ENCODE measurements at regions not wholly inside any gene's neighbourhood (a gene's known extent, or its start where the extent isn't known, plus 50 kb on each side); places are given as distances from the start of the nearest gene placed in this dataset.
A peak's percentile ranks its signal among the peaks of the same experiment; 100 is the strongest.
"Not testable (repeated sequence)": the region's sequence is repeated elsewhere in the genome, so short reads cannot be mapped to it uniquely, and the experiment has no call there.

GRCh38 chr2:118744682-118745181 lies 102.7 kb downstream of the EN1 start:
- not testable (repeated sequence) for FAIRE-seq; DNase-seq (ENCODE audit: insufficient read length, low spot score)

GRCh38 chr2:118738524-118739308 lies 108.7 kb downstream of the EN1 start:
- DNase-seq (ENCODE audit: insufficient read length, low spot score) (peak; percentile 31), FAIRE-seq (no peak)

GRCh38 chr2:118738106-118738505 lies 109.3 kb downstream of the EN1 start:
- DNase-seq (ENCODE audit: insufficient read length, low spot score) (no peak), FAIRE-seq (no peak)

- FAIRE-seq (no peak), DNase-seq (ENCODE audit: insufficient read length, low spot score) (no peak)
These were observed 109.8 kb downstream of the EN1 start for GRCh38 chr2:118737684-118738083.

GRCh38 chr2:118732432-118732831 lies 115.0 kb downstream of the EN1 start:
- FAIRE-seq (no peak), DNase-seq (ENCODE audit: insufficient read length, low spot score) (no peak)

GRCh38 chr2:118731413-118731812 lies 116.0 kb downstream of the EN1 start:
- DNase-seq (ENCODE audit: insufficient read length, low spot score) = no peak
- no peak for FAIRE-seq

- no peak for DNase-seq (ENCODE audit: insufficient read length, low spot score)
- FAIRE-seq = no peak
These were observed 117.0 kb downstream of the EN1 start for GRCh38 chr2:118730405-118730804.

- FAIRE-seq (no peak), DNase-seq (ENCODE audit: insufficient read length, low spot score) (no peak)
These were observed 117.7 kb downstream of the EN1 start for GRCh38 chr2:118729760-118730159.

GRCh38 chr2:118728984-118729383 lies 118.5 kb downstream of the EN1 start:
- FAIRE-seq (no peak), DNase-seq (ENCODE audit: insufficient read length, low spot score) (no peak)

GRCh38 chr2:118726821-118727220 lies 120.6 kb downstream of the EN1 start:
- no peak for DNase-seq (ENCODE audit: insufficient read length, low spot score)

GRCh38 chr2:118723394-118723793 lies 124.1 kb downstream of the EN1 start:
- no peak for FAIRE-seq
- DNase-seq (ENCODE audit: insufficient read length, low spot score) = no peak

More at GRCh38 chr2:118726821-118727220, 120.6 kb downstream of the EN1 start:
- no peak for FAIRE-seq

- FAIRE-seq (no peak), DNase-seq (ENCODE audit: insufficient read length, low spot score) (no peak)
These were observed 124.5 kb downstream of the EN1 start for GRCh38 chr2:118722976-118723375.

GRCh38 chr2:118721817-118722551 lies 125.5 kb downstream of the EN1 start:
- FAIRE-seq (no peak), DNase-seq (ENCODE audit: insufficient read length, low spot score) (no peak)

GRCh38 chr2:118720866-118721265 lies 126.6 kb downstream of the EN1 start:
- FAIRE-seq (no peak), DNase-seq (ENCODE audit: insufficient read length, low spot score) (no peak)

GRCh38 chr2:118718921-118719320 lies 128.5 kb downstream of the EN1 start:
- no peak for DNase-seq (ENCODE audit: insufficient read length, low spot score)
- no peak for FAIRE-seq

GRCh38 chr2:118716102-118716501 lies 131.3 kb downstream of the EN1 start:
- DNase-seq (ENCODE audit: insufficient read length, low spot score) (no peak), FAIRE-seq (no peak)

- FAIRE-seq = no peak
- DNase-seq (ENCODE audit: insufficient read length, low spot score) = no peak
These were observed 133.3 kb downstream of the EN1 start for GRCh38 chr2:118714118-118714517.

GRCh38 chr2:118711603-118712002 lies 135.8 kb downstream of the EN1 start:
- FAIRE-seq = no peak
- no peak for DNase-seq (ENCODE audit: insufficient read length, low spot score)

- DNase-seq (ENCODE audit: insufficient read length, low spot score) (no peak), FAIRE-seq (no peak)
These were observed 137.0 kb downstream of the EN1 start for GRCh38 chr2:118710481-118710880.

- DNase-seq (ENCODE audit: insufficient read length, low spot score) (no peak), FAIRE-seq (no peak)
These were observed 137.7 kb downstream of the EN1 start for GRCh38 chr2:118709786-118710185.

GRCh38 chr2:118706844-118707243 lies 140.6 kb downstream of the EN1 start:
- FAIRE-seq (no peak), DNase-seq (ENCODE audit: insufficient read length, low spot score) (no peak)

- DNase-seq (ENCODE audit: insufficient read length, low spot score) (no peak), FAIRE-seq (no peak)
These were observed 141.1 kb downstream of the EN1 start for GRCh38 chr2:118706371-118706770.

Measured in HTR-8/SVneo (cell line).